Urothelium cell line (cell line): ENCODE measurements at regions not wholly inside any gene's neighbourhood (a gene's known extent, or its start where the extent isn't known, plus 50 kb on each side); places are given as distances from the start of the nearest gene placed in this dataset.
"Not testable (repeated sequence)": the region's sequence is repeated elsewhere in the genome, so short reads cannot be mapped to it uniquely, and the experiment has no call there.

Experiments
- DNase-seq: peaks from one replicate; pipeline ENCODE4 v3.0.0; 2011; ENCODE audit warnings: low spot score, mixed read lengths
- FAIRE-seq: peaks from 2 replicates; lab custom pipeline; 2011; peaks lifted over from hg19 to GRCh38; lab: Jason Lieb, UNC

DNA sequence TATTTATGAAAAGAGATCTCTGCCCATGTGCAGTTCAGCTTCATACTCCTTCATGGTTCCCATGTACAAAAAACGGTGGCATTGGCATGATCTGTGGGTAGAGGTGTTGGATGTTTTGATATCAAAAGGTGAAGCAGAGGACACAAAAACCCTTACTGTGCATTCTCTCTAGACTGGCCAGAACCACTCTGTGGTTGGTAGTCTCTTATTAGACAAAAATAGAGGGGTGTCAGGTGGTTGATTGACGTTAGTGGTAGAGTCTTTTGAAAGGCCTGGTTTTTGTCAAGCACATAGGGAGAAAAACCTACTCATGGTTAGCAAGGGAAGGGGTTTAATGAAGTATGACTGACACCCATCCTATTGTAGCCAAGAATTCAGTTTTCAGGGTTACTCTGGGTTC is 400.0 kb upstream of the TMPRSS15 start:
- DNase-seq (no peak), FAIRE-seq (no peak)

- FAIRE-seq (no peak), DNase-seq (no peak)
These were observed 406.6 kb upstream of the TMPRSS15 start for GRCh38 chr21:18810136-18810535.

DNA sequence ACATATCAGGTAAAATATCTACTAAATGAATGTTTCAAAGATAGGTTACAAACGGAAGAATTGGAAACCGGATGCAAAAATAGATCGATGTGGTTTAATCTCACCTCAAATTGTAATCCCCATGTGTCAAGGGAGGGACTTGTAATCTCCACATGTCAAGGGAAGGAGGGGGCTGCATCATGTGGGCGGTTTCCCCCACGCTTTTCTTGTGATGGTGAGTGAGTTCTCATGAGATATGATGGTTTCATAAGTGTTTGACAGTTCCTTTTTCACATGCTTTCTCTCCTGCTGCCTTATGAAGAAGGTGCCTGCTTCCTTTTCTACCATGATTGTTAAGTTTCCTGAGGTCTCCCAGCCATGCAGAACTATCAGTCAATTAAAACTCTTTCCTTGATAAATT is 408.7 kb upstream of the TMPRSS15 start:
- FAIRE-seq (no peak), DNase-seq (no peak)

GRCh38 chr21:18819507-18819906 is 415.9 kb upstream of the TMPRSS15 start:
- FAIRE-seq (no peak), DNase-seq (no peak)

GRCh38 chr21:18826562-18826961 is 423.0 kb upstream of the TMPRSS15 start:
- no peak for FAIRE-seq
- no peak for DNase-seq

DNA sequence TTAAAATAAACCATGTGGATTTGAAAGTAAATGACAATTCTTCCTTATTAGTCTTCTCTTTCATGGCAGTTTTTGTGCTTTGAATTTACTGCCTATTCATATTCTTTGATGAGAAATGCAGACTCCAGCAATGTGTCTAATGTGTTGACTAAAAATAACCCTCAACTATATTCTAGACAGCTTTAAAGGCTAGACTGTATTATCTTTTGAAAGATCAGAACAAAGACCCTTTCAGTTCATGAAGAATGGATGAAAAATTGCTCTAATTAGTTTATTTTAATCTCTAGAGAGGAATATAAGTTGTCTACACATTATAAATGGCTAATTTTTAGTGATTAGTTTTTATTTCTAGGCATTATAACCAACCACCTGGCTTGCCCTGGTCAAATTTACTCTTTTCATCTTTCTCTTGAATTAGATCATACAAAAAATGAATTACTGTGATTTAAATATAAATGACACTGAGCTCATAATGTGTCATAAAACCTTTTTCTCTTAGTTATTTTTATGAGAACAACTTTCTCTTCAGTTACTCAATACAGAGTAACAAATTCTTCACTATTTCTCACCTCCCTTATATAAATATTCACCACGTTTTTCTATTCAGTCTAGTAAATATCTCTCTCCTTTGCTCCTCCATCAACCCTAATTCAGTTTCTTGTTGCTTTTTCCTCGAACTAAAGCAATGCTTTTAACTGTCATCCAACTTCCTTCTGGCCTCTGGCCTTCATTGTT is 428.5 kb upstream of the TMPRSS15 start:
- FAIRE-seq, result no peak
- no peak for DNase-seq

DNA sequence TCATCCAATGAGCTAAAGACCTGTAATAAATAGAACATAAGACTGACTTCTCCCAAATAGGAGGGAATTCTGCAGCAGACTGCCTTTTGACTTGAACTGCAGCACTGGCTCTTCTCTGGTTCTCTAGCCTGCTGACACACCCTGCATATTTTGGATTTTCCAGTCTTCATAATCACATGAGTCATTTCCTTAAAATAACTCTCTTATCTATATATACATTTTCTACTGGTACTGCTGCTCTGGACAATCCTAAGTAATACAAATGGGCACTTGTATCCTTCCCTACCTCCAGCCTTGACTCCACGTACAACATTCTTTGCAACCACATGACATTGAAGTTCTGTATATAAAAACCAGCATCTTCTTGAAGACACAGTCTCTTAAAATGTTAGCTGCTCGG is 429.4 kb upstream of the TMPRSS15 start:
- DNase-seq (peak; percentile 32), FAIRE-seq (no peak)

DNA sequence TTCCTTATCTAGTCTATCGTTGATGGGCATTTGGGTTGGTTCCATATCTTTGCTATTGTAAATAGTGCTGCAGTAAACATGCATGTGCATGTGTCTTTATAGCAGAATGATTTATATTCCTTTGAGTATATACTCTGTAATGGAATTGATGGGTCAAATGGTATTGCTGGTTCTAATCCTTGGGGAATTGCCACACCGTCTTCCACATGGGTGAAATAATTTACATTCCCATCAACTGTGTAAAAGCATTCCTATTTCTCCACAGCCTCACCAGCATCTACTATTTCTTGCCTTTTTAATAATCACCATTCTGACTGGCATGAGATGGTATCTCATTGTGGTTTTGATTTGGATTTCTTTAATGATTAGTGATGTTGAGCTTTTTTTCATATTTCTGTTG is 430.5 kb upstream of the TMPRSS15 start:
- FAIRE-seq, DNase-seq: not testable (repeated sequence)

DNA sequence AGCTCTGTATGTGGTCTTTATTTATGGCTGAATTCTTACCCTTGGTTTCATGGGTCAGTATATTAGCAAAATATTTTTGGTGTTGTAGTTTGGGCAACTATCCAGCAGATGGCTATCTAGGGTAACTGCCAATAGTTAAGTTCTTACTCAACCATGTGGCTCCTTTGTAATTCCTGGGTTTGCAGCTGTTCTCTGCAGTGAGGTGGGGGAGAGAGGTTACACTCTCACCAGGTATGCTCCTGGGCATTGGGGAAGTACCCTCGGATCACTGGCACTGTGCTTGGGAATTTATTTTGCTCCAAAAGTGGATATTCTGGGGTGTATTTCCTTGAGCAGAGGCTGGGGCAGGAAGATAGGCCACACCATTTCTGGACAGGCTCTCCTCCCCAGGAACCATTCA is 436.7 kb upstream of the TMPRSS15 start:
- FAIRE-seq (no peak), DNase-seq (no peak)

GRCh38 chr21:18857606-18858005 is 454.0 kb upstream of the TMPRSS15 start:
- not testable (repeated sequence) for FAIRE-seq, DNase-seq

- DNase-seq, result no peak
- FAIRE-seq, result no peak
These were observed 465.5 kb upstream of the TMPRSS15 start for GRCh38 chr21:18869104-18869503.

GRCh38 chr21:18877917-18878316 is 474.3 kb upstream of the TMPRSS15 start:
- DNase-seq (no peak), FAIRE-seq (no peak)

DNA sequence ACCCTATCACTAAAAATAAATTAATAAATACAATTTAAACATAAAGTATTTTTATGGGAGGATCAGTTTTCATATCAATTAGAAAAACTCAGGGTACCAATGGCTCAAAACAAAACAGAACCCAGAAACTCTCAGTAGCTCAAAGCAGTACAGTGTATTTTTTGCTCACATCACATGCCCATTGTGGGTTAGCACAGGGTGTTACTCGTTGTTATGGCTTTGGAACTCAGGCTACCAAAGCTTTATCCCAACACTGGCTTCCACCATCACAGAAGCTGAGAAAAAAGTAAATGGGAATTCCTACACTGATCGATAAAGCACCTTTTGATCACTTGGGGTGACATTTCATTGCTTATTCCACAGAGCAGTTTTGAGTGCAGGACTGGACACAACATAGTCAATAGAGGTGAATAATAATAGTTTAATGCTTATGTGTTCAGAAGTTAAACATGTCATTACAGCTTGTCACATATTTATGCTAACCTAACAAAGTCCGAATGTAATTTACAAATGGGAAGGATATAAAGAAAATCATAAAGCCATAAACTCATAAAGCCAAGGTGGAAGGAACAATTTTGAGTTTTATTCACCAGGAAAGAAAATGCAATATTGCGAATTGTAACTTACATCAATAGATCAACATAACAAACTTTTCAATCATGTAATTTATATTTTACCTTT is 484.5 kb upstream of the TMPRSS15 start:
- no peak for DNase-seq

DNA sequence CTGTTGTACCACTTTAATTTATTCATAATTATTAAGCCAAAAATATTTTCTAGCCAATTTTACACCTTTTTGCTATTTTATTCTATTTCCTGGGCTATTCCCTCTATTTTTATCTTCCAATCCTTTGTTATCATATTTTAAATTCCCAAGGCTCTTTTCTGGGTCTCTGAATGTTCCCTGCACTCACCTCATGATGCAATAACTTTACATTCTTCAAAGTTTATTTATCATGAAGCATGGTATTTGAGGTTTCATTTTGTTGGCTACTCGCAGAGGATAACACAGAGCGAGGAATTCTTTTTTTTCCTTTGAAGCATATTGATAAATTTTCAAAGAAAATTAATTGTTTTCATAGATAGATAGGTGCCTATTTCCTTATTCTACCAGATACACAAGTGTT is 489.8 kb upstream of the TMPRSS15 start:
- DNase-seq (no peak), FAIRE-seq (no peak)

More for the DNA sequence above, 484.5 kb upstream of the TMPRSS15 start:
- FAIRE-seq, result no peak

- DNase-seq (no peak), FAIRE-seq (no peak)
These were observed 490.8 kb upstream of the TMPRSS15 start for GRCh38 chr21:18894387-18894786.

DNA sequence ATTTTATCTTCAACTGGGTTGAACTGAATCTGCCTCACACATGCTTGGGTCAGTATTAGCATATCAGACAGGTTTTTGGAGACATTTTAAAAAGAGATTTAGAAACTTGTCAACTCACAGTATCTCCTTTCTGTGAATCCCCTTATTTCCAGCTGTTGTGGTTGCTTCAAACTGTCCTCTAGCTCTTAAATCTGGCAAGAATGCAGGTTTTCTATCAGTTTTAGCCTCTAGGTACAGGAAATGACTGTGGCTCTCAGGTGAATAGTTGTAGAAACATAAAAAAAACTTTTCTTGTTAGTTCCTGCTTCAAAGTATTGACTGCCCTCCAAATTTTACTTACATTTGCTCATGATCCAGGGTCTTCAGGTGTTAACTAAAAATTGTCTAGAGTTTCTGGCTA is 495.7 kb upstream of the TMPRSS15 start:
- DNase-seq, result no peak
- FAIRE-seq, result no peak

DNA sequence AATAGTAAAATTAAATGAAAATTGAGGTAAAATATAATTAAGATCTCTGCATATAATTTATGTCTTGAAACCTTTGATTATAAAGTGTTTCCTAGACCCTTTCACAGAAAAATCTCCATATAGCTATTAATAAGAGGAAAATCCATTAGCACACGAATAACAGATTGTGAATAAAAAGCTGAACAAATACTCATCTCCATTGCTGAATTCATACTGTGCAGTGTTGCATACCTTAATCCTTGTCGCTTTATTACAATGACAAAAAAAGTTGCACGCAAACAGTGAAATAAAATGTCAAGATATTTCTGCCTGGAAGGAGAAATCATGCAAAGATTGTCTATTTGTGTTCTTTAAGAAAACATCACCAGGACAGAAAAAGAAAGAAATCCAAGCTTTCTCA is 499.1 kb upstream of the TMPRSS15 start:
- no peak for FAIRE-seq
- DNase-seq, result no peak

- DNase-seq, result no peak
- FAIRE-seq, result no peak
These were observed 503.5 kb upstream of the TMPRSS15 start for GRCh38 chr21:18907076-18907475.

GRCh38 chr21:18908641-18909040 is 505.1 kb upstream of the TMPRSS15 start:
- no peak for FAIRE-seq
- no peak for DNase-seq

DNA sequence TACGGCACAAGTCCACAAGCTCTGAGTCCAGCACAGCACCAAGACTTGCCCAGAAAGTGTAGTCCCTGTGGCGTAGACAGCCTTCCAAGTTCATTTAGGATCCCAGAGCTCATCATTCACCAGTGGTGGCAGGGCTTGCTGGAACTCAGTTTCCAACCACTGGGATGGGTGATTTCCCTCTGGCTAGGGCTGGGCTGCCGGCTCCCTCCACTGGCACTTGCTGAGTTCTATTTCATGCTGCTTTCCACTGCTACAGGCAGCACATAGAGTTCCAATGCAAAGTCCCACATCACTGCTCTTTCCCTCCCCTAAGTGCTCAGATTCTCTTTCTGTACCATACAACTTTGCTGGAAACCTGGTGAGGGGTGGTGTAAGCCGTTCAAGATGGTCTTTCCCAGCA is 510.3 kb upstream of the TMPRSS15 start:
- no peak for FAIRE-seq
- no peak for DNase-seq

DNA sequence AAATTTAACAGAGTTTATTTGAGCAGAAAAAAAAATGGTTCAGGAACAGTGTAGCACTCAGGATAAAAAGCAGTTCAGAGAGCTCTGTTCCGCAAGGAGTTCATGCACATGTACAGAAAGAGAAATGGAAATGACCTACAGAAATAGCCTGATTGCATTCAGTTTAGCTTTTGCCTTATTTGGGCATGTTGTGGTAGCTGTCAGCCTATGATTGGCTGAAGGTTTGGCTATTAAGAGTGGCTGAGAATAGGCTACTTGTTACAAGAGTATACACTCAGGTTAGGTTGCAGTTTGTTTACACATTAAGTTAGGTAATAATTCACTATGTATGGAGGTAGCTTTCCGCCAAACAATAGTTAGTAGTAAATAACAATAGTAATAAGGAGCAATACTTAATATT is 511.0 kb upstream of the TMPRSS15 start:
- DNase-seq (no peak), FAIRE-seq (no peak)

DNA sequence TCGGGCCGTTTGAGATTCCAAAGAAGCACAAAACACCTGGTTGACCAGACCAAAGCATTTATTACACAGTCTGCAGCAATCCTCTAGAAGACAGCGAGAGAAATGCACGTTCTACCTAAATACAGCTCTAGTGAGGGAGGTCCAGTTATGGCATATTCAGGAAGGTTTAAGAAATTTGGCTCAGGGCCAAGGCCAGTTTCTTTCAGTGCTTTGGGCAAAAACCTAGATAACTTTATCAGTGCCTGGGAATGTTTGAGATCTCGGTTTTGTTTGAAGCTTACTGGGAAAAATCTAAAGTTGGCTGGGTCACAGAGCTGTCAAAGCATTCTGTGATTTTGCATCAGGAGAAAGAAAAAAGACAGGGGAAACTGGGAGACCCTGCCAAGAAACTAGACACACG is 514.0 kb upstream of the TMPRSS15 start:
- FAIRE-seq, result no peak
- DNase-seq, result no peak

- FAIRE-seq, result no peak
- no peak for DNase-seq
These were observed 527.7 kb upstream of the TMPRSS15 start for GRCh38 chr21:18931237-18931636.
